Inferior parietal cortex (tissue), 1 donor: ENCODE measurements at regions not wholly inside any gene's neighbourhood (a gene's known extent, or its start where the extent isn't known, plus 50 kb on each side); places are given as distances from the start of the nearest gene placed in this dataset.

ENCODE experiments used
- DNase-seq: peaks from one replicate; pipeline ENCODE4 v3.0.0-alpha.2; 2016; ENCODE audit errors: extremely low spot score

- DNase-seq, result no peak
These were observed 80.2 kb upstream of the KIRREL3 start for GRCh38 chr11:127080735-127081134.

GRCh38 chr11:127075758-127076157 lies 75.2 kb upstream of the KIRREL3 start:
- no peak for DNase-seq

- DNase-seq, result peak; percentile 40
These were observed 73.7 kb upstream of the KIRREL3 start for GRCh38 chr11:127074151-127074761.

- no peak for DNase-seq
These were observed 73.1 kb upstream of the KIRREL3 start for GRCh38 chr11:127073621-127074020.

- no peak for DNase-seq
These were observed 71.0 kb upstream of the KIRREL3 start for GRCh38 chr11:127071606-127072005.

GRCh38 chr11:127070808-127071207 lies 70.2 kb upstream of the KIRREL3 start:
- no peak for DNase-seq

- DNase-seq, result peak; percentile 62
These were observed 66.0 kb upstream of the KIRREL3 start for GRCh38 chr11:127066401-127067090.

GRCh38 chr11:127063241-127063640 lies 62.7 kb upstream of the KIRREL3 start:
- no peak for DNase-seq

- DNase-seq, result no peak
These were observed 61.4 kb upstream of the KIRREL3 start for GRCh38 chr11:127061947-127062346.

- peak; percentile 50 for DNase-seq
These were observed 59.2 kb upstream of the KIRREL3 start for GRCh38 chr11:127059750-127060149.

- peak; percentile 38 for DNase-seq
These were observed 58.7 kb upstream of the KIRREL3 start for GRCh38 chr11:127059286-127059685.

- DNase-seq, result no peak
These were observed 58.0 kb upstream of the KIRREL3 start for GRCh38 chr11:127058524-127058923.

GRCh38 chr11:127057126-127057525 lies 56.6 kb upstream of the KIRREL3 start:
- DNase-seq, result no peak

GRCh38 chr11:127056338-127056971 lies 55.9 kb upstream of the KIRREL3 start:
- peak; percentile 15 for DNase-seq

GRCh38 chr11:127055236-127055635 lies 54.7 kb upstream of the KIRREL3 start:
- peak; percentile 52 for DNase-seq

- DNase-seq, result no peak
These were observed 53.6 kb upstream of the KIRREL3 start for GRCh38 chr11:127054153-127054552.

GRCh38 chr11:127052404-127052803 lies 51.8 kb upstream of the KIRREL3 start:
- DNase-seq, result no peak
